ENCODE measurements at regions not wholly inside any gene's neighbourhood (a gene's known extent, or its start where the extent isn't known, plus 50 kb on each side); places are given as distances from the start of the nearest gene placed in this dataset.

GRCh38 chr4:89173336-89174090 is 62.2 kb downstream of the TIGD2 start:
- Histone ChIP-seq H2AFZ (replicated peaks) (no peak overlapping the region), H3K4me2 (no peak overlapping the region), H3K4me1 (no peaks in the 10 kb centered on the region), H3K27me3 (no peaks in the 10 kb centered on the region), H3K9me3 (ENCODE audit: low read depth) (no peaks in the 10 kb centered on the region), H3K9ac (no peak overlapping the region), H3K36me3 (no peaks in the 10 kb centered on the region), H3K4me3 (no peak overlapping the region), H4K20me1 (ENCODE audit: low read depth) (no peaks in the 10 kb centered on the region), H3K27ac (no peak overlapping the region), H3F3A (ENCODE audit: low read depth) (no peaks in the 10 kb centered on the region), H3K79me2 (ENCODE audit: low read depth) (no peaks in the 10 kb centered on the region)
- Mint-ChIP-seq H3K27ac (no peak overlapping the region), H3K4me1 (peaks cover 10% of the 10 kb centered on the region), H3K36me3 (no peaks in the 10 kb centered on the region), H3K27me3 (ENCODE audit: insufficient read depth, low read depth) (peaks cover 8% of the 10 kb centered on the region), H3K4me3 (no peak overlapping the region), H3K9me3 (no peaks in the 10 kb centered on the region)
- no peak for DNase-seq (ENCODE audit: low spot score)
- TF ChIP-seq CTCF (IDR thresholded peaks at IDR 0.05) (no peak), EZH2phosphoT487 (IDR thresholded peaks at IDR 0.05) (no peak), EZH2 (IDR thresholded peaks at IDR 0.05) (no peak)

GRCh38 chr4:89174784-89175183 is 63.5 kb downstream of the TIGD2 start:
- Mint-ChIP-seq H3K27ac (no peak overlapping the region), H3K27me3 (ENCODE audit: insufficient read depth, low read depth) (peaks cover 8% of the 10 kb centered on the region)

GRCh38 chr4:89175611-89176010 is 64.3 kb downstream of the TIGD2 start:
- H3K9me3 Mint-ChIP-seq: no peaks in the 10 kb centered on the region
- no peaks in the 10 kb centered on the region for H3K27me3 ChIP-seq
- DNase-seq (ENCODE audit: low spot score): no peak
- H4K20me1 ChIP-seq (ENCODE audit: low read depth): no peaks in the 10 kb centered on the region
- H2AFZ ChIP-seq (replicated peaks): no peak overlapping the region
- H3K79me2 ChIP-seq (ENCODE audit: low read depth): no peaks in the 10 kb centered on the region
- no peak overlapping the region for H3K9ac ChIP-seq
- H3K4me3 ChIP-seq: no peak overlapping the region
- H3K27me3 Mint-ChIP-seq (ENCODE audit: insufficient read depth, low read depth): peaks cover 8% of the 10 kb centered on the region
- H3K4me2 ChIP-seq: no peak overlapping the region
- TF ChIP-seq CTCF (IDR thresholded peaks at IDR 0.05) (no peak), EZH2 (IDR thresholded peaks at IDR 0.05) (no peak), EZH2phosphoT487 (IDR thresholded peaks at IDR 0.05) (no peak)
- H3K27ac ChIP-seq: no peak overlapping the region
- H3K4me3 Mint-ChIP-seq: no peak overlapping the region
- H3K4me1 Mint-ChIP-seq: peaks cover 10% of the 10 kb centered on the region
- H3F3A ChIP-seq (ENCODE audit: low read depth): no peaks in the 10 kb centered on the region
- H3K36me3 ChIP-seq: no peaks in the 10 kb centered on the region
- no peaks in the 10 kb centered on the region for H3K36me3 Mint-ChIP-seq
- H3K9me3 ChIP-seq (ENCODE audit: low read depth): no peaks in the 10 kb centered on the region
- no peaks in the 10 kb centered on the region for H3K4me1 ChIP-seq
- H3K27ac Mint-ChIP-seq: no peak overlapping the region

More at GRCh38 chr4:89174784-89175183, 63.5 kb downstream of the TIGD2 start:
- no peaks in the 10 kb centered on the region for H3K4me1 ChIP-seq
- H3K27ac ChIP-seq: no peak overlapping the region
- H4K20me1 ChIP-seq (ENCODE audit: low read depth): no peaks in the 10 kb centered on the region
- DNase-seq (ENCODE audit: low spot score): no peak
- H3K36me3 ChIP-seq: no peaks in the 10 kb centered on the region
- H3K79me2 ChIP-seq (ENCODE audit: low read depth): no peaks in the 10 kb centered on the region
- no peak overlapping the region for H2AFZ ChIP-seq (replicated peaks)
- H3K4me3 Mint-ChIP-seq: no peak overlapping the region
- no peaks in the 10 kb centered on the region for H3K9me3 ChIP-seq (ENCODE audit: low read depth)
- TF ChIP-seq EZH2phosphoT487 (IDR thresholded peaks at IDR 0.05) (no peak), EZH2 (IDR thresholded peaks at IDR 0.05) (no peak), CTCF (IDR thresholded peaks at IDR 0.05) (no peak)
- H3K4me2 ChIP-seq: no peak overlapping the region
- H3F3A ChIP-seq (ENCODE audit: low read depth): no peaks in the 10 kb centered on the region
- no peak overlapping the region for H3K4me3 ChIP-seq
- no peaks in the 10 kb centered on the region for H3K36me3 Mint-ChIP-seq
- no peaks in the 10 kb centered on the region for H3K27me3 ChIP-seq
- no peak overlapping the region for H3K9ac ChIP-seq
- H3K9me3 Mint-ChIP-seq: no peaks in the 10 kb centered on the region
- peaks cover 10% of the 10 kb centered on the region for H3K4me1 Mint-ChIP-seq
